Activated gamma-delta T cell (primary cell): ENCODE measurements at regions not wholly inside any gene's neighbourhood (a gene's known extent, or its start where the extent isn't known, plus 50 kb on each side); places are given as distances from the start of the nearest gene placed in this dataset.
"Not testable (repeated sequence)": the region's sequence is repeated elsewhere in the genome, so short reads cannot be mapped to it uniquely, and the experiment has no call there.

ENCODE experiments used
- DNase-seq: peaks from one replicate; lab custom pipeline; 2025; lab: John Stamatoyannopoulos, UW

DNA sequence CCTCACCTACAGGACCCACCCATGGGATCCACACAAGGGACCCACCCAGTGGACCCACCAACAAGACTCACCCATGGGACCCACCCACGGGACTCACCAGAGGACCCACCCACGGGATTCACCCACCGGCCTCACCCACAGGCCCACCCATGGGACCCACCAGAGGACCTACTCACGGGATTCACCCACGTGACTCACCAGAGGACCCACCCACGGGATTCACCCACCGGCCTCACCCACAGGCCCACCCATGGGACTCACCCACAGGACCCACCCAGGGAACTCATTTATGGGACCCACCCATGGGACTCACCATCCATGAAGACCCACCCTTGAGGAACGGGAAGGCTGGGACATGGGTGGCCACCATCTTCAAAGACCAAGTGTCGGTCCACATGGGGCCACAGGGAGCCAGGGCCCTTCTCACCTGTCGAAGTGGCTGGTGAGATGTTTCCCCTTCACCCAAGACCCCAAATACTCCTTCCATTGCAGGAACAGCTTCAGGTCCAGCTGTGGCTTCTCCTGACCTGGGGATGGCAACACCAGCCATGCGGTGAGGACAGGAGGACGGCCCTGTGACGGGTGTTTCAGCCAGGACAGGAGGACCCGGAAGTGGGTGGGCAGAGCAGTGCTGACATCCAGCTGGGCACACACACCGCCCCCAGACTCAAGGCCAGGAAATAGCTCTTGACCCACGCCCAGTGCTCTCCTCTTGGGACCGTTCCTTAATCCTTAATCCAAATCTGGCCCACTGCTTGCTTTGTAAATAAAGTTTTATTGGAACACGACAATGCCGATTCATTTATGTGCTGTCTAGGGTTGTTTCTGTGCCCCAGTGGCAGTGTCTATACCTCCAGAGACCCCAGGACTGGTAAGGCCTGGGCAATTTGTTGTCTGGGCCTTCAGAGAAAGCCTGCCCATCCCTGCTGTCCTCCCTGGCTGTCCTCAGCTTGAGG, 1005.1 kb downstream of the BRD1 start:
- DNase-seq, result no peak

- DNase-seq, result no peak
Observed at GRCh38 chr22:48821727-48822126, 1005.9 kb downstream of the BRD1 start.

DNA sequence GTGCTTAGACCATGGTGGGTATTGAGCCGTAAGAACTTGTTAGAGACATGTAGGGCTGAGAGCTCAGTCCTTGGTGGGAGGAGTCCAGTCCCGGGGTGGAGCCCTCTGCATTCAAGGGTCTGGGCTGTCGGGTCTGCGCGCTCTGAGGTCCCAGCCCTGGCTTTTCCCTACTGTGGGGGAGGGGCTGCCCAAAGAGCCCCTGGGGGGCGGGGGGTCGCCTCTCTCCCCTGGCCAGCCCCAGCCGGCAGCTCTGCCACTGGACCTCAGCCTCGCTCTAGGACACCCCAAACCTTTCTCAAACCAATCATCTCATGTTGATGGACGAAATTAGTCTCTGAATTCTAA, 1006.4 kb downstream of the BRD1 start:
- no peak for DNase-seq

GRCh38 chr22:48820481-48821345, 1007.0 kb downstream of the BRD1 start:
- DNase-seq, result no peak

- no peak for DNase-seq
Observed at GRCh38 chr22:48819961-48820360, 1007.7 kb downstream of the BRD1 start.

DNA sequence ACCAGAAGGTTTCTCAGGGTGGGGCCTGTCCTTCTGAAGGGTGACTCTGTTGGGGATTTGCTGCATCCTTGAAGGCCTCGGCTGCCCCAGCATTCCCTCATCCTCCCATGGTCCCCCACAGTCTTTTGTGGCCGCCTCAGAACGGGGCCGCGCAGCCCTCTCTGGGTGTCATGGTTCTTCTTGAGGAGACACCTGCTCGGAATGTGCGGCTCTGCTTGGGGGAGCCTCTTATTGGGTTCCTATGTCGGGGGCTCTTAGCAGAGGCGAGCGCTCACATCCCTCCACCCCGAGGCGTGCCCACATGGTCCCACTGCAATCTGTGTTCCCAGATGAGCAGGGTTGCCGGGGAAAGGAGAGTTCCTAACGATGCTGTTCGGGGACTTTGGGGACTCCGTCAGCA, 1008.4 kb downstream of the BRD1 start:
- no peak for DNase-seq

DNA sequence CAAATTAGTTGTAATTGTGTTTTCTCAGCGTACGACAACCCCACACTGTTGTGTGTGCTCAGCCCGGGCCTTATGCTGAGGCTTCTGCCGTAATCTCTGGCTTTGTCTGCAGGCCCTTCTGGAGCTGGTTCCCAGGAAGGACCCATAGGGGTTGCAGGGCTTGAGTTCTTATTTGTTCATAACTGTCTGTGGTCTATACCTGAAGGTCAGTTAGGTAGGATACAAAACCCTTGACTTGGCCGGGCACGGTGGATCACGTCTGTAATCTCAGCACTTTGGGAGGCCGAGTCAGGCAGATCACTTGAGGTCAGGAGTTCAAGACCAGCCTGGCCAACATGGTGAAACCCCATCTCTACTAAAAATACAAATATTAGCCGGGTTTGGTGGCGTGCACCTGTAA, 1010.2 kb downstream of the BRD1 start:
- not testable (repeated sequence) for DNase-seq

DNA sequence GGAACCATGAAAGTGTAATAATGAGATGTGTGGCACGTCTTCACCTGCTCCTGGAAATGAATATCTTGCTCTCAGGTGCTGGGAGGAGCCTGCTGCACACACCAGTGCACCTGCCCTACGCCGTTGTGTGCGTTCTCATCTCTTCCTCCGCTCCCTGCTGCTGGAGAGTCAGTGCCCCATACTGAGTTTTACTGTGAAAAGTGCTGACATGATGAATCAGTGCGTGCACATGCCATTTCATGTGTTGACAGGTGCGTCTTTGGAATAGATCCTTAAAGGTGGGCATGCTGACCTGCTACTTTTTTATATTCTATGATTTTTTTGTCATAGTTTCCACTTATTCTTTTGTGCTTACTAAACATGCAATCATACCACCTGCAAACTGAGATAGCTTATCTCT, 1015.8 kb downstream of the BRD1 start:
- DNase-seq, result no peak

DNA sequence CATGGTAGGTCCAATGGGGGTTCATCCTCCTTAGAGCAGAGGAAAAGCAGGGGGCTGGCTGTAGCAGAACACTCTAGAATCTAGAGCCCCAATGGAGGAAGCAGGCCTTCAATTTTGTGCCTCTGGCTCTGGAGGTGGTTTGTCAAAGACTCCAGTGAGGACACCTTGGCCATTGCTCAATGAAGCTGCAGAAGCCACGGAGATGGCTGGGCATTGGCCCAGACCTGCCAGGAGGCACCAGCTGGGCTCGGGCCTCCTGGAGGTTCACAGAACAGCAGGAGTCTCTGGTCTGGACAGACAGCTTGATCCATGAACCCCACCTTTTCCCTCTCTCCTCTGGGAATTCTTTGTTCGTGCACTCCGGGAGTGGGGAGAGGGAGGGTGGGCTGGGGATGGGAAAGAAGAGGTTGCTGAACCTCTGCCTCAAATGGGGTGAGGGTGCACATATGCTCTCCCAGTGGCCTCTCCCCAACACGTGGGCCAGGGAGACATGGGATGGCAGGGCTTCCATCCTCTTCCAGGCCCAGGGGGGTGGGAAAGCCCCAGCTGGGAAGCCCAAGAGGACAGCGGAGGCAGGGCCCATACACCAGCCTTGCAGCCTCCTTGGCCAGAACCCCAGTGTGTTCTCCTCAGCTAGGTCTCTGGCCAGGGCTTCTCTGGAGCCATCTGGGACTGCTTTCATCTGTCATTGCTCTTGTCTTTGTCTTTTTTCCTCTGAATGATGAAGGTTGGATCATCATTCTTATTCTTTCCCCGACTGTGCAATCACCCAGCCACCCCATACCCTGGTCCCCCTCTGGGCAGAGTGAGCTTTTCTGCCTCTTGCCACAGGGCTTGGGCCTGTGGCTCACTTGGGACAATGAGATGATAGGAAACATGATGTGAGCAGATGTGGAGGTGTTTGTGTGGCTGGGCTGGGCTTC, 1019.4 kb downstream of the BRD1 start:
- DNase-seq, result no peak

DNA sequence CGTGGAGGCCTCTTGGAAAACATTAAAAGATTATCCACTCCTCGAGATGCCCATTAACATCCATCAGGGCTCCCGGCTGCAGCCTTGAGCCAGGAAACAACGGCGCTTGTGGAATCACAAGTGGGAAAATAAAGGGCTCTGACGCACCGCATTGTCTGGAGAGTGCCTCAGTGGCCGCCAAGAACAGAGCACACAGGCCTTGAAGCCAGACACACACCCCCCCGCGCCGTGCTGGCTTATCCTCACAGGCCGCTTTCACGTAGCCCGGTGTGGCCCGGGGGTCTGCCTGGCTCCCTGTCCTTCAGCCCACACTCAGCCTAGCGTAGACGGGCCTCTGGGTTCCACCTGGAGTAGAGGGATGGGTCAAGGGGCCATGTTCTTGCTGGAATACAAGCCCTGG, 1020.5 kb downstream of the BRD1 start:
- DNase-seq, result no peak

DNA sequence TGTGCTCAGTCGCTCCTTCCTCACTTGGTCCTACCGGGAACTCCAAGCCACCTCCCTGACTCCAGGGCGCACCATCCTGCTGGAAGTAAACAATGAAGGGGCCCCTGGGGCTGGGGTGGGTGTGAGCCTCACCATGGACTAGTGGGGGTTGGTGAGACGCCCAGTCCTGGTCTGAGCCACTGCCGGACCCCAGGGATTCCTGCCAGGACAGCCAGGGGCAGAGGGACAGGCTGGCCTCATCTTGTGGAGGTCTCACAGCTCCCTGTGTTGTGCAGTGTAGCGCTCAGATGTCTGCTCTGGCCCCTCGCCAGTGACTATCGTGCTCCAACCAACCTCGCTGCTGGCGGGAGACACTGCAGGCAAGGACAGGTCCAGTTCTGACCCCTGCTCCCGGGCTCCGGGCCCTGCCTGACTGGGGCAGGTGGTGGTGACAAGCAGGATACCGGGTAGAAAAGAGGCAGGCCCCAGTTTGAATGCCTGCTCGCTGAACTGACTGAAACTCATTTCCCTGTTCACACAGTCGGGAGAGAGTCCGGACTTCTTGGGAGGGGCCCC, 1021.4 kb downstream of the BRD1 start:
- no peak for DNase-seq

GRCh38 chr22:48805516-48805915, 1022.2 kb downstream of the BRD1 start:
- DNase-seq, result no peak

- no peak for DNase-seq
Observed at GRCh38 chr22:48804811-48805301, 1022.8 kb downstream of the BRD1 start.

DNA sequence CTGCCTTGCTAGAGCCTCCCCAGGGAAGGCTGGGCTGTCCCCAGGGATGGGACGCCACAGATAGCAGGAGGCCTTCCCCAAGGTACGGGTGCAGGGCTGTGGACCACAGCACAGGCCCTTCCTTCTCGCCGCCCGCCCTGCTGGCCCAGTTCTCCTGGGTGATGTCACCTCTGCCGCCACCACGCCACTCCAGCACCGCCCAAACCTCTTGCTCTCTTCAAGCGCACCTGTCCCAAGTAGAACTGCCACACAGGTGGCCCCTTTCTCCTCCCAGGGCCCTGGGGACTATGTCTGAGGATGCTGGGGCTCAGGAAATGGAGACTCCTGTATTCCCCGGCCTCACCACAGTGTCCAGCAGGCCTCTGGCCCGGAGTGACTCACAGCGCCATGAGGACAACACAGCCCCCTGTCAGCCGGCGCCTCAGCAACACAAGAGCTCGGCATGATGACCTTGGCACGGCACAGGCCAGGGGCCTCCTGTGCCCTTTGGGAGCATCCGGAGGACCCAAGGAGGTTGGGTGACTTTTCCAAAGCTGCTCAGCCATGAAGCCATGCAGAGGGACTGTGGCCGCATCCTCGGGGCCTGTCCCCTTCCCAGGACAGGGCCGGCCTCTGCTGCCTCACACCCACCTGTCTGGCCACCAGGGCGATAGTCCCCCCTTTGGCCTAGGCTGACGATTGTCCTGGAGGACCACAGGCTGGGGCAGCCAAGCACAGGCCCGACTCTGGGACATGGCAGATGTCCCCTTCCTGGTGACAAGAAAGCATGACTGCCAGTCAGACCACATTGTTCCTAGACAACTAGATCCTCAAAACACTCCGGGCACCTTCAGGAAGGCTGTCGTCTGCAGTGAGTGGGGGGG, 1023.5 kb downstream of the BRD1 start:
- no peak for DNase-seq

GRCh38 chr22:48803171-48803947, 1024.3 kb downstream of the BRD1 start:
- no peak for DNase-seq

- DNase-seq, result no peak
Observed at GRCh38 chr22:48802576-48802975, 1025.1 kb downstream of the BRD1 start.

DNA sequence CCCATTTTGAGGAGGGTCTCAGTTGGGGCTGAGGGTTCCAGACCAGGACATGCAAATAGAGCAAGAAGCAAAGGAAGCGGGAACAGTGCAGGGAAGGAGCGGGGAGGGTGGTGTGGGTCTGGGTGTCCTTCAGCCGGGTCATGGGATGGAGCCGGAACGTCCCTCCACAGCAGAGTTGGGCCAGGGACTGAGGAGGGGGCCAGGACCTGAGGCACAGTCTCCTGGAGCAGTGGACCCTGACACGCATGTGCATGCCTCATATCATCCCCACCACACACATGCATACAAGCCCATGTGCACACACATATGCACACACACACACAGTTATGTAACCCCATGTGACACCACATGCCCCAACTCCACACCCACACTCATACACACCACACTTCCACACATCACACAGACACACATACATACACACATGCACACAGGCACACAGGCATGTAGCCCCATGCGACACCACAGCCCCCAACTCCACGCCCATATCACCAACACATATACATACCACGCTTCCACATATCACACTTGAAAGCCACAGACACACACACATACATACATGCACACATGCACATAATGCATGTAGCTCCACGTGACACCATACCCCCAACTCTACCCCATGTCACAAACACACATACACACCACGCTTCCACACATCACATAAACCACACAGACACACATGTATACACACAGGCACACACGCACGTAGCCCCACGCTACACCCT, 1026.6 kb downstream of the BRD1 start:
- DNase-seq, result no peak

DNA sequence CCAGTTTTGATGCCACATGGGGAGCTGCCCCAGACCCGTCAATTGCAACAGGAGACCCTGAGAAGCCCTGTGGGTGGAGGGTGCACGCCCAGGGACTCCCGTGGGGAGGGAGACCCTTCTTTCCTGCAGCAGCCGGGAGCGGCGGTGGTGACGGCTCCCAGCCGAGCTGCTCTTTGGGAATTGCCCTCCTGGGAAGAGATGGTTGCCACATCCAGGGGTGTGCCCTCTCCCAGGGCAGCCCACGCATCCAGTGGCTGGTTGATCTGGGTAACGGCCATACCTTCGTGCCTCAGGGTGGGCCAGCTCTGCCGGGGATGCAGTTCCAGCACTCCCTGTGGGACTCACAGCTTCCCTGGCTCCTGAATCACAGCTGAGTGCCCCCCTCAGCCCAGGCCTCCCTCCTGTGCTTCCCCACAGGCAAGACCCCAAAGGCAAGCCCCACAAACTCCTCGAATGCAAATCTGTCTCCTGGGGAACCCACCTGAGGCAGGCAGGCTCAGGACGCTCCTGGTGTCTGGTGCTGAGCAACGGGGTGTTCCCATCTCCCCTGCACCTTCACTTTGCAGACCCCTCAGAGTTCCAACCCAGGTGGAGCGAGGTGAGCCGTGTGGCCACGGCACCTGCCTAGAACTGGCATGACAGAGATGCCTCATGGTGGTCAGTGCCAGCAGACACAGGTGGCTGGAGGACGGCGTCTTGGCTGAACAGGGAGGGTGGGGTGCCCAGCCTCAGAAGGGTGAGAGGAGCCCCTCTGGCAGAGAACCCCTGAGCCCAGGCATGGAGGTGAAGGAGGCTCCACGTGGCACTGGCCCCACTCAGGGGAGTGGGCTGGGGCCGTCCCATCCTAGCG, 1027.4 kb downstream of the BRD1 start:
- DNase-seq, result no peak
